ENCODE measurements at regions not wholly inside any gene's neighbourhood (a gene's known extent, or its start where the extent isn't known, plus 50 kb on each side); places are given as distances from the start of the nearest gene placed in this dataset.

- DNase-seq: no peak
These were observed 404.7 kb downstream of the LMO4 start for GRCh38 chr1:87733386-87733785.

- DNase-seq: no peak
These were observed 407.1 kb downstream of the LMO4 start for GRCh38 chr1:87735750-87736149.

- no peak for DNase-seq
These were observed 410.5 kb downstream of the LMO4 start for GRCh38 chr1:87739141-87739540.

- no peak for DNase-seq
These were observed 411.0 kb downstream of the LMO4 start for GRCh38 chr1:87739704-87740103.

- peak; percentile 48 for DNase-seq
These were observed 414.6 kb downstream of the LMO4 start for GRCh38 chr1:87743256-87743655.

- no peak for DNase-seq
These were observed 415.4 kb downstream of the LMO4 start for GRCh38 chr1:87744056-87744455.

- DNase-seq: no peak
These were observed 416.1 kb downstream of the LMO4 start for GRCh38 chr1:87744763-87745162.

- DNase-seq: no peak
These were observed 424.7 kb downstream of the LMO4 start for GRCh38 chr1:87753366-87753765.

GRCh38 chr1:87754139-87754538 lies 425.5 kb downstream of the LMO4 start:
- no peak for DNase-seq

GRCh38 chr1:87757676-87758075 lies 429.0 kb downstream of the LMO4 start:
- no peak for DNase-seq

GRCh38 chr1:87759421-87760087 lies 430.9 kb downstream of the LMO4 start:
- DNase-seq: peak; percentile 16

GRCh38 chr1:87760155-87760554 lies 431.5 kb downstream of the LMO4 start:
- peak; percentile 80 for DNase-seq

- no peak for DNase-seq
These were observed 432.0 kb downstream of the LMO4 start for GRCh38 chr1:87760654-87761053.

GRCh38 chr1:87763483-87763882 lies 434.8 kb downstream of the LMO4 start:
- DNase-seq: no peak

GRCh38 chr1:87765057-87765680 lies 436.5 kb downstream of the LMO4 start:
- no peak for DNase-seq

GRCh38 chr1:87765681-87766070 lies 437.0 kb downstream of the LMO4 start:
- peak; percentile 83 for DNase-seq

- no peak for DNase-seq
These were observed 438.1 kb downstream of the LMO4 start for GRCh38 chr1:87766737-87767136.

- peak; percentile 23 for DNase-seq
These were observed 450.2 kb downstream of the LMO4 start for GRCh38 chr1:87778896-87779295.

- no peak for DNase-seq
These were observed 452.9 kb downstream of the LMO4 start for GRCh38 chr1:87781554-87781953.

- no peak for DNase-seq
These were observed 454.6 kb downstream of the LMO4 start for GRCh38 chr1:87783315-87783714.

- no peak for DNase-seq
These were observed 456.7 kb downstream of the LMO4 start for GRCh38 chr1:87785386-87785785.

GRCh38 chr1:87786229-87786628 lies 457.5 kb downstream of the LMO4 start:
- no peak for DNase-seq

GRCh38 chr1:87786861-87787545 lies 458.3 kb downstream of the LMO4 start:
- DNase-seq: no peak

GRCh38 chr1:87787551-87787950 lies 458.9 kb downstream of the LMO4 start:
- peak; percentile 14 for DNase-seq

Data from fibroblast of skin of scalp (primary cell).